ENCODE measurements at regions not wholly inside any gene's neighbourhood (a gene's known extent, or its start where the extent isn't known, plus 50 kb on each side); places are given as distances from the start of the nearest gene placed in this dataset.

DNA sequence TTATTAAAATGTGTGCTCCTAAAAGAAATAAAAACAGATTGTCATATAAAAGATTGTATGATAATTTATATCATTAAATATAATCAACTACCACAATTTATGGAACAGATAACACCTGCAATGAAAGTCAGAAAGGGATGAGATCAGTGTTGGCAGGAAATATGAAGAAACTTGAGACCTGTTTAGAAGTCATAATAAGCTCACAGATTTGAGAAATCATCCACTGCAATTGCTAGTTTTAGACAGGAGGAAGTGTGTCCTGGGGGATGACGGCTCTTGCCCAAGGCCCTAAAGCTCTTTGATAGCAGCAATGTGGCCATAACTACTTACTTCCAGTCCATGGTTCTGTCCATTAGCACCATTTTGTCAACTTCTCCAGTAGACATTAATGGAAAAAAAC is 122.8 kb upstream of the SOX5 start:
- TF ChIP-seq, protein P1, sequence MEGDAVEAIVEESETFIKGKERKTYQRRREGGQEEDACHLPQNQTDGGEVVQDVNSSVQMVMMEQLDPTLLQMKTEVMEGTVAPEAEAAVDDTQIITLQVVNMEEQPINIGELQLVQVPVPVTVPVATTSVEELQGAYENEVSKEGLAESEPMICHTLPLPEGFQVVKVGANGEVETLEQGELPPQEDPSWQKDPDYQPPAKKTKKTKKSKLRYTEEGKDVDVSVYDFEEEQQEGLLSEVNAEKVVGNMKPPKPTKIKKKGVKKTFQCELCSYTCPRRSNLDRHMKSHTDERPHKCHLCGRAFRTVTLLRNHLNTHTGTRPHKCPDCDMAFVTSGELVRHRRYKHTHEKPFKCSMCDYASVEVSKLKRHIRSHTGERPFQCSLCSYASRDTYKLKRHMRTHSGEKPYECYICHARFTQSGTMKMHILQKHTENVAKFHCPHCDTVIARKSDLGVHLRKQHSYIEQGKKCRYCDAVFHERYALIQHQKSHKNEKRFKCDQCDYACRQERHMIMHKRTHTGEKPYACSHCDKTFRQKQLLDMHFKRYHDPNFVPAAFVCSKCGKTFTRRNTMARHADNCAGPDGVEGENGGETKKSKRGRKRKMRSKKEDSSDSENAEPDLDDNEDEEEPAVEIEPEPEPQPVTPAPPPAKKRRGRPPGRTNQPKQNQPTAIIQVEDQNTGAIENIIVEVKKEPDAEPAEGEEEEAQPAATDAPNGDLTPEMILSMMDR (IDR thresholded peaks at IDR 0.05 in 2 of 3, conservative IDR thresholded peaks at IDR 0.05 in 1 of 3; ENCODE audit: borderline replicate concordance in 1 of 3, insufficient read depth in 1 of 3, low read depth in 2 of 3, low read length in 2 of 3): no peak
- TF ChIP-seq POLR2A (IDR thresholded peaks at IDR 0.05; ENCODE audit: borderline replicate concordance, extremely low read depth, insufficient read depth, insufficient read length) (no peak), POLR2AphosphoS5 (IDR thresholded peaks at IDR 0.05; ENCODE audit: low read depth, low read length) (no peak), ZFX (IDR thresholded peaks at IDR 0.05) (no peak), MAX (IDR thresholded peaks at IDR 0.05) (no peak)
- TF ChIP-seq, protein P2, sequence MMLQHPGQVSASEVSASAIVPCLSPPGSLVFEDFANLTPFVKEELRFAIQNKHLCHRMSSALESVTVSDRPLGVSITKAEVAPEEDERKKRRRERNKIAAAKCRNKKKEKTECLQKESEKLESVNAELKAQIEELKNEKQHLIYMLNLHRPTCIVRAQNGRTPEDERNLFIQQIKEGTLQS (IDR thresholded peaks at IDR 0.05): no peak

All from HCT116 (cell line).